HepG2 (cell line): ENCODE measurements at regions not wholly inside any gene's neighbourhood (a gene's known extent, or its start where the extent isn't known, plus 50 kb on each side); places are given as distances from the start of the nearest gene placed in this dataset.
A peak's percentile ranks its signal among the peaks of the same experiment; 100 is the strongest.

Experiments used
- ATAC-seq: fragments of 200-7000 bp; cut with Tn5 transposase; 3 replicates; pipeline ENCODE4 v1.9.1; 2020; ENCODE audit warnings: mild to moderate bottlenecking, moderate library complexity
- BruUV-seq: library from RNA; stranded (reverse); fragments of 400-500 nt; replicated peaks from 2 replicates; lab custom pipeline; 2021; lab: Mats Ljungman, UMichigan
- CTCF ChIA-PET: fragments of 300-600 bp; formaldehyde crosslinking; extraction: SDS; loops from one replicate; lab custom pipeline; 2021; ENCODE audit warnings: low total read pairs, inconsistent platforms, low intra/inter-chr PET ratio; lab: Yijun Ruan, JAX
- POLR2A ChIA-PET: fragments of 350-600 bp; sonication (Branson Sonifier 250); formaldehyde crosslinking; loops from one replicate; lab custom pipeline; 2020; ENCODE audit warnings: antibody characterized with exemption, inconsistent platforms; lab: Yijun Ruan, JAX
- DNase-seq: peaks from one replicate; pipeline ENCODE4 v3.0.0-alpha.2; 2015; ENCODE audit warnings: low spot score
- FAIRE-seq: peaks from 3 replicates; lab custom pipeline; 2011; peaks lifted over from hg19 to GRCh38; lab: Jason Lieb, UNC
- H2AFZ ChIP-seq: one replicate; pipeline ENCODE4 v1.6.1; 2011; ENCODE audit warnings: low read length, inconsistent platforms
- H3K27ac ChIP-seq: fragments of 300-600 bp; 3 replicates; pipeline ENCODE4 v1.8.0; 2011; ENCODE audit warnings: mixed run types, mild to moderate bottlenecking, mixed read lengths, low read length, inconsistent platforms; ENCODE audit not compliant: insufficient read depth; ENCODE audit errors: extremely low read length
- H3K27me3 ChIP-seq, 2 experiments: fragments of 200-600 bp in 1 of 2; 2 replicates in 1 of 2; 3 replicates in 1 of 2; pipeline versions ENCODE4 v1.6.0 to v1.8.0; 2011; ENCODE audit warnings: low read length in 2 of 2, mild to moderate bottlenecking in 2 of 2, moderate library complexity in 2 of 2, inconsistent platforms in 1 of 2; ENCODE audit not compliant: insufficient read depth in 2 of 2, control insufficient read depth in 1 of 2
- H3K36me3 ChIP-seq, 2 experiments: fragments of 200-600 bp in 1 of 2; replicated peaks in 1 of 2; 2 replicates in 1 of 2; 3 replicates in 1 of 2; pipeline versions ENCODE4 v1.5.1 to v1.8.0; 2011; ENCODE audit warnings: low read length in 2 of 2, inconsistent platforms in 1 of 2; ENCODE audit not compliant: insufficient read depth in 2 of 2, control insufficient read depth in 1 of 2
- H3K4me1 ChIP-seq: 2 replicates; pipeline ENCODE4 v1.5.1; 2012; ENCODE audit warnings: low read length, inconsistent platforms; ENCODE audit not compliant: insufficient read depth
- H3K4me2 ChIP-seq: 2 replicates; pipeline ENCODE4 v1.6.0; 2011; ENCODE audit warnings: low read depth, low read length, inconsistent platforms
- H3K4me3 ChIP-seq, 3 experiments: fragments of 200-600 bp in 1 of 3; sonication (generic), shearing (Covaris generic) in 1 of 3; replicated peaks in 1 of 3; 2 replicates each; pipeline ENCODE4 v1.5.1; 2011 to 2016; ENCODE audit warnings: low read length in 3 of 3, inconsistent platforms in 2 of 3, low read depth in 2 of 3, mild to moderate bottlenecking in 2 of 3, control low read depth in 1 of 3, mixed read lengths in 1 of 3; ENCODE audit not compliant: insufficient read depth in 1 of 3
- H3K79me2 ChIP-seq: one replicate; pipeline ENCODE4 v1.6.1; 2011; ENCODE audit warnings: low read length, inconsistent platforms; ENCODE audit not compliant: insufficient read depth
- H3K9ac ChIP-seq: 2 replicates; pipeline ENCODE4 v1.6.0; 2011; ENCODE audit warnings: mild to moderate bottlenecking, low read depth, low read length, inconsistent platforms; ENCODE audit not compliant: insufficient read depth
- H3K9me3 ChIP-seq: 2 replicates; pipeline ENCODE4 v1.5.1; 2012; ENCODE audit warnings: mild to moderate bottlenecking, low read length
- H4K20me1 ChIP-seq: 2 replicates; pipeline ENCODE4 v1.6.0; 2011; ENCODE audit warnings: inconsistent platforms, mild to moderate bottlenecking, low read length, moderate library complexity; ENCODE audit not compliant: insufficient read depth
- CREB1 ChIP-seq, 2 experiments: fragments of 450-650 bp in 1 of 2; IDR thresholded peaks; 2 replicates each; pipeline ENCODE4 v1.6.1; 2016 to 2017; ENCODE audit warnings: control low read depth in 1 of 2, mild to moderate bottlenecking in 1 of 2, missing compliant biosample characterization in 1 of 2, missing genetic modification characterization in 1 of 2
- GATA4 ChIP-seq: sonication (generic); IDR thresholded peaks from 2 replicates; pipeline ENCODE4 v1.6.1; 2016; ENCODE audit warnings: antibody characterized with exemption, low read depth, borderline replicate concordance
- ZNF367 ChIP-seq: sonication (generic); formaldehyde crosslinking; IDR thresholded peaks from 2 replicates; pipeline ENCODE4 v1.4.0; 2020; ENCODE audit warnings: missing genetic modification reagents, borderline replicate concordance
- WGBS: methylation state at CpG from one replicate; pipeline ENCODE4 v1.1.6; 2017; ENCODE audit warnings: low lambda C conversion rate; 5-methylcytosine and 5-hydroxymethylcytosine counted together
- in situ Hi-C: cut with HindIII; loops from 2 replicates; pipeline ENCODE4 v1.10.0; 2017; ENCODE audit warnings: low pct_unique_long_range_greater_than_20kb; ENCODE audit not compliant: extremely low pct_ligation_motif_present
- intact Hi-C: fragments of 100-400 bp; cut with micrococcal nuclease; formaldehyde crosslinking; loops from one replicate; pipeline ENCODE4 v1.10.0; 2022; ENCODE audit not compliant: unreplicated experiment
- TF ChIP-seq, protein P1 (sequence below): sonication (generic); formaldehyde crosslinking; IDR thresholded peaks from 2 replicates; pipeline ENCODE4 v1.8.0; 2022; ENCODE audit warnings: missing genetic modification reagents, low read depth, mild to moderate bottlenecking, borderline replicate concordance

GRCh38 chr13:91122766-91123165 lies 224.7 kb upstream of the MIR17HG start:
- H3K9me3 ChIP-seq: no peaks in the 10 kb centered on the region
- 0% methylated on average over 1 of the region's 1 CpG for WGBS
- CTCF ChIA-PET: no interaction called here

DNA sequence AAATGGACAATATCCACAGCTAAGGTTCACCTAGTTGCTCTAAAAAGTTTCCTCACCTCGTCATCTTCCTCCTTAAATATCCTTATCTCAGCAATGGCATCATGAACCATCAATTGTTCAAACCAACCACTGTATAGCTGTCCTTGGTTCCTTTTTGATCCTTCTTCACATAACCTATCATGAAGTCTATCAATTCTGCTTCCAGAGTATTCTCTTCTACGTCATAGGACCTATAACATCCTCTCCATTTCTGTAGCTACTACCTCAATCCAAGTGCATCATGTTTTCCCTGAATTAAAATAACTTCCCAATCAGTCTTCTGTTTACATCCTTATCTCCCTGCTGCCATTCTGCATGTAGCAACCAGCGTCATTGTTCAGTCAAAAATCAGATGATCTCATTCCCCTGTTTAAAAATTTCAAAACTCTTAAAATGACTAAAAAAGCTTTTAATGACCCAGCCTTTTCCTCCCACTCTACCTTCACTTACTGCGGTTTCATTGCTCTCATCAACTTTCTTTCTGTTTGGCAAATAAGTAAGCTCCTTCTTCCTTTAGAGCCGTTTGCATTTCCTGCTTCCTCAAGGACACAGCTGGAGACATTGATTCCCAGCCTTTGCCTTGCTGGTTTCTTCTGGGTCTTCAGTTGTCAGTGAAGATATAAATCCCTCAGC lies 223.9 kb upstream of the MIR17HG start:
- H3K79me2 ChIP-seq: no peaks in the 10 kb centered on the region
- H2AFZ ChIP-seq: no peak overlapping the region
- no peaks in the 10 kb centered on the region for H3K9me3 ChIP-seq
- peak; percentile 72 for TF ChIP-seq CREB1 (IDR thresholded peaks at IDR 0.05)
- no peak for TF ChIP-seq CREB1 (CRISPR knock-in tag; IDR thresholded peaks at IDR 0.05)
- TF ChIP-seq GATA4: no peak
- no peak overlapping the region for H3K9ac ChIP-seq
- no peak overlapping the region for H3K4me3 ChIP-seq
- H3K27me3 ChIP-seq: no peaks in the 10 kb centered on the region
- H3K4me2 ChIP-seq: no peak overlapping the region
- no peaks in the 10 kb centered on the region for H3K4me1 ChIP-seq
- H3K27ac ChIP-seq: no peak overlapping the region
- no peak for ATAC-seq
- no peak for FAIRE-seq
- POLR2A ChIA-PET: no interaction called here
- no peaks in the 10 kb centered on the region for H4K20me1 ChIP-seq
- no peaks in the 10 kb centered on the region for H3K36me3 ChIP-seq
- 2% methylated on average over 5 of the region's 5 CpGs for WGBS
- DNase-seq: no peak
- intact Hi-C loops: no loop called here
- no TSS peak for BruUV-seq
- in situ Hi-C loops: no loop called here
- CTCF ChIA-PET: no interaction called here

More at GRCh38 chr13:91122766-91123165, 224.7 kb upstream of the MIR17HG start:
- Histone ChIP-seq H3K27me3 (no peaks in the 10 kb centered on the region), H3K27ac (no peak overlapping the region), H3K36me3 (no peaks in the 10 kb centered on the region), H3K9ac (no peak overlapping the region), H3K4me1 (no peaks in the 10 kb centered on the region), H3K4me2 (no peak overlapping the region), H3K4me3 (no peak overlapping the region), H4K20me1 (no peaks in the 10 kb centered on the region), H2AFZ (no peak overlapping the region), H3K79me2 (no peaks in the 10 kb centered on the region)
- BruUV-seq: no TSS peak
- POLR2A ChIA-PET: no interaction called here
- in situ Hi-C loops (no loop called here), intact Hi-C loops (no loop called here)
- DNase-seq: no peak
- FAIRE-seq: no peak
- no peak for TF ChIP-seq ZNF367 (CRISPR knock-in tag)
- TF ChIP-seq, protein P1, sequence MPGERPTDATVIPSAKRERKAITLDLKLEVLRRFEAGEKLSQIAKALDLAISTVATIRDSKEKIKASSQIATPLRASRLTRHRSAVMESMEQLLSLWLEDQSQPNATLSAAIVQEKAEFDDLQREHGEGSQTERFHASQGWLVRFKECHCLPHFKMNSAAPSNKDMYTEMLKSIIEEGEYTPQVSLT (CRISPR knock-in tag): no peak
- ATAC-seq: no peak
